Esophagus muscularis mucosa (tissue), 4 donors: ENCODE measurements at regions not wholly inside any gene's neighbourhood (a gene's known extent, or its start where the extent isn't known, plus 50 kb on each side); places are given as distances from the start of the nearest gene placed in this dataset.

Source experiments
- DNase-seq: peaks from one replicate; pipeline ENCODE4 v3.0.0-alpha.2; 2017; ENCODE audit errors: extremely low spot score
- H3K27ac ChIP-seq, 4 donors: fragments of 200-600 bp; sonication (generic); replicated peaks in 1 of 4; 1 replicate in 3 of 4; 2 replicates in 1 of 4; pipeline ENCODE4 v1.5.1; 2016 to 2019; ENCODE audit warnings: mild to moderate bottlenecking in 1 of 4
- H3K27me3 ChIP-seq, 4 donors: fragments of 200-600 bp; sonication (generic); one replicate each; pipeline versions ENCODE4 v1.5.1 to v1.6.0; 2016 to 2019
- H3K36me3 ChIP-seq, 4 donors: fragments of 200-600 bp; sonication (generic); one replicate each; pipeline ENCODE4 v1.5.1; 2016 to 2019
- H3K4me1 ChIP-seq, 4 donors: fragments of 200-600 bp; sonication (generic); one replicate each; pipeline ENCODE4 v1.5.1; 2016 to 2019
- H3K4me3 ChIP-seq, 4 donors: fragments of 200-600 bp; sonication (generic); 1 replicate in 2 of 4; 2 replicates in 2 of 4; pipeline ENCODE4 v1.5.1; 2016 to 2019; ENCODE audit warnings: mild to moderate bottlenecking in 4 of 4, moderate library complexity in 1 of 4
- H3K9me3 ChIP-seq, 4 donors: fragments of 200-600 bp; sonication (generic); 1 replicate in 3 of 4; 2 replicates in 1 of 4; pipeline ENCODE4 v1.5.1; 2016 to 2019
- CTCF ChIP-seq, 3 experiments: fragments of 200-600 bp in 2 of 3; fragments of 450-650 bp in 1 of 3; sonication (generic) in 2 of 3; IDR thresholded peaks; one replicate each; pipeline ENCODE4 v1.5.1; 2017 to 2019; ENCODE audit warnings: antibody characterized with exemption in 3 of 3, mild to moderate bottlenecking in 2 of 3, moderate library complexity in 1 of 3
- EP300 ChIP-seq: sonication (generic); formaldehyde crosslinking; IDR thresholded peaks from one replicate; pipeline ENCODE4 v1.6.1; 2017; ENCODE audit warnings: antibody characterized with exemption
- POLR2A ChIP-seq: fragments of 450-650 bp; IDR thresholded peaks from one replicate; pipeline ENCODE4 v1.6.1; 2017; ENCODE audit warnings: antibody characterized with exemption, moderate library complexity, mild to moderate bottlenecking, low read depth
- POLR2AphosphoS5 ChIP-seq, 2 donors: sonication (generic); formaldehyde crosslinking; IDR thresholded peaks; one replicate each; pipeline ENCODE4 v1.6.1; 2017; ENCODE audit warnings: antibody characterized with exemption in 2 of 2
- WGBS: methylation state at CpG from one replicate; pipeline ENCODE4 v1.1.5; 2018; 5-methylcytosine and 5-hydroxymethylcytosine counted together
- intact Hi-C: fragments of 100-400 bp; cut with DNase I; formaldehyde crosslinking; loops from one replicate; pipeline ENCODE4 v1.15.1; 2023

GRCh38 chr6:139970591-139970991 lies 596.1 kb upstream of the CITED2 start:
- no peaks in the 10 kb centered on the region for H3K27me3 ChIP-seq
- WGBS: 79% methylated on average over 1 of the region's 1 CpG
- intact Hi-C loops: loop anchor here (10.0 kb wide), 1 partner anchor 206 kb away; no protein-coding TSS in a partner anchor
- TF ChIP-seq CTCF (IDR thresholded peaks at IDR 0.05): no peak
- TF ChIP-seq POLR2A: no peak
- no peaks in the 10 kb centered on the region for H3K9me3 ChIP-seq
- no peak overlapping the region for H3K27ac ChIP-seq
- no peaks in the 10 kb centered on the region for H3K36me3 ChIP-seq
- H3K4me1 ChIP-seq: peaks cover 15 to 34% (median 29%) of the 10 kb centered on the region in 4 donors
- no peak for DNase-seq
- H3K4me3 ChIP-seq: no peak overlapping the region

- H3K9me3 ChIP-seq: no peaks in the 10 kb centered on the region
- H3K4me1 ChIP-seq: peaks cover 0 to 41% (median 28%) of the 10 kb centered on the region in 4 donors
- H3K36me3 ChIP-seq: no peaks in the 10 kb centered on the region
- no peak for DNase-seq
- intact Hi-C loops: no loop called here
- TF ChIP-seq POLR2A (no peak), POLR2AphosphoS5 (IDR thresholded peaks at IDR 0.05) (no peak), EP300 (no peak), CTCF (IDR thresholded peaks at IDR 0.05) (no peak)
- H3K4me3 ChIP-seq: no peak overlapping the region
- no peaks in the 10 kb centered on the region for H3K27me3 ChIP-seq
- H3K27ac ChIP-seq: no peak overlapping the region
These were observed 593.0 kb upstream of the CITED2 start for GRCh38 chr6:139967497-139967896.

GRCh38 chr6:139965393-139965792 lies 590.9 kb upstream of the CITED2 start:
- TF ChIP-seq EP300 (no peak), POLR2AphosphoS5 (IDR thresholded peaks at IDR 0.05) (no peak), POLR2A (no peak), CTCF (IDR thresholded peaks at IDR 0.05) (no peak)
- intact Hi-C loops: no loop called here
- no peaks in the 10 kb centered on the region for H3K36me3 ChIP-seq
- H3K9me3 ChIP-seq: no peaks in the 10 kb centered on the region
- no peaks in the 10 kb centered on the region for H3K27me3 ChIP-seq
- no peak overlapping the region for H3K4me3 ChIP-seq
- DNase-seq: no peak
- peak overlapping the region in 2 of 4 donors; percentile 19 to 46 for H3K27ac ChIP-seq
- peaks cover 0 to 47% (median 38%) of the 10 kb centered on the region in 4 donors for H3K4me1 ChIP-seq

- WGBS: 77% methylated on average over 6 of the region's 6 CpGs
- no peak for DNase-seq
- Histone ChIP-seq H3K36me3 (no peaks in the 10 kb centered on the region), H3K27me3 (no peaks in the 10 kb centered on the region), H3K4me1 (peaks cover 0 to 47% (median 36%) of the 10 kb centered on the region in 4 donors), H3K4me3 (no peak overlapping the region), H3K27ac (peak overlapping the region in 1 of 4 donors; percentile 19), H3K9me3 (no peaks in the 10 kb centered on the region)
- intact Hi-C loops: no loop called here
- TF ChIP-seq CTCF (IDR thresholded peaks at IDR 0.05) (no peak), POLR2A (no peak), POLR2AphosphoS5 (IDR thresholded peaks at IDR 0.05) (no peak), EP300 (no peak)
These were observed 590.3 kb upstream of the CITED2 start for GRCh38 chr6:139964737-139965136.

- H3K27ac ChIP-seq: no peak overlapping the region
- H3K36me3 ChIP-seq: no peaks in the 10 kb centered on the region
- 87% methylated on average over 6 of the region's 6 CpGs for WGBS
- H3K4me1 ChIP-seq: peaks cover 0 to 47% (median 36%) of the 10 kb centered on the region in 4 donors
- no peak for DNase-seq
- H3K27me3 ChIP-seq: no peaks in the 10 kb centered on the region
- intact Hi-C loops: no loop called here
- H3K4me3 ChIP-seq: no peak overlapping the region
- no peaks in the 10 kb centered on the region for H3K9me3 ChIP-seq
- TF ChIP-seq EP300: no peak
- TF ChIP-seq POLR2A: no peak
- no peak for TF ChIP-seq CTCF (IDR thresholded peaks at IDR 0.05)
- no peak for TF ChIP-seq POLR2AphosphoS5 (IDR thresholded peaks at IDR 0.05)
These were observed 588.4 kb upstream of the CITED2 start for GRCh38 chr6:139962654-139963347.
